ENCODE measurements at regions not wholly inside any gene's neighbourhood (a gene's known extent, or its start where the extent isn't known, plus 50 kb on each side); places are given as distances from the start of the nearest gene placed in this dataset.
A peak's percentile ranks its signal among the peaks of the same experiment; 100 is the strongest.

- peak; percentile 5 for DNase-seq (ENCODE audit: low read depth)
These were observed 207.0 kb upstream of the CCDC68 start for GRCh38 chr18:55166260-55166598.

- no peak for DNase-seq (ENCODE audit: low read depth)
These were observed 204.3 kb upstream of the CCDC68 start for GRCh38 chr18:55163550-55163949.

GRCh38 chr18:55161916-55162315, 202.7 kb upstream of the CCDC68 start:
- DNase-seq (ENCODE audit: low read depth) = no peak

GRCh38 chr18:55159027-55159426, 199.8 kb upstream of the CCDC68 start:
- DNase-seq (ENCODE audit: low read depth) = no peak

GRCh38 chr18:55158570-55158969, 199.3 kb upstream of the CCDC68 start:
- no peak for DNase-seq (ENCODE audit: low read depth)

GRCh38 chr18:55153346-55153745, 194.1 kb upstream of the CCDC68 start:
- DNase-seq (ENCODE audit: low read depth) = no peak

GRCh38 chr18:55152801-55153200, 193.5 kb upstream of the CCDC68 start:
- peak; percentile 65 for DNase-seq (ENCODE audit: low read depth)

- no peak for DNase-seq (ENCODE audit: low read depth)
These were observed 190.7 kb upstream of the CCDC68 start for GRCh38 chr18:55149994-55150393.

- DNase-seq (ENCODE audit: low read depth) = no peak
These were observed 188.5 kb upstream of the CCDC68 start for GRCh38 chr18:55147791-55148190.

- DNase-seq (ENCODE audit: low read depth) = no peak
These were observed 185.1 kb upstream of the CCDC68 start for GRCh38 chr18:55144193-55144930.

GRCh38 chr18:55142410-55142809, 183.1 kb upstream of the CCDC68 start:
- DNase-seq (ENCODE audit: low read depth) = no peak

- no peak for DNase-seq (ENCODE audit: low read depth)
These were observed 182.1 kb upstream of the CCDC68 start for GRCh38 chr18:55141318-55141717.

GRCh38 chr18:55139836-55140235, 180.6 kb upstream of the CCDC68 start:
- DNase-seq (ENCODE audit: low read depth) = no peak

GRCh38 chr18:55139307-55139706, 180.0 kb upstream of the CCDC68 start:
- no peak for DNase-seq (ENCODE audit: low read depth)

- DNase-seq (ENCODE audit: low read depth) = no peak
These were observed 179.1 kb upstream of the CCDC68 start for GRCh38 chr18:55138401-55138800.

- no peak for DNase-seq (ENCODE audit: low read depth)
These were observed 178.3 kb upstream of the CCDC68 start for GRCh38 chr18:55137602-55138001.

- DNase-seq (ENCODE audit: low read depth) = peak; percentile 64
These were observed 177.6 kb upstream of the CCDC68 start for GRCh38 chr18:55136864-55137263.

- no peak for DNase-seq (ENCODE audit: low read depth)
These were observed 177.0 kb upstream of the CCDC68 start for GRCh38 chr18:55136258-55136657.

GRCh38 chr18:55133378-55133777, 174.1 kb upstream of the CCDC68 start:
- no peak for DNase-seq (ENCODE audit: low read depth)

- DNase-seq (ENCODE audit: low read depth) = no peak
These were observed 169.2 kb upstream of the CCDC68 start for GRCh38 chr18:55128437-55128836.

GRCh38 chr18:55124078-55124763, 165.0 kb upstream of the CCDC68 start:
- DNase-seq (ENCODE audit: low read depth) = peak; percentile 14

- no peak for DNase-seq (ENCODE audit: low read depth)
These were observed 164.1 kb upstream of the CCDC68 start for GRCh38 chr18:55123361-55123760.
